ENCODE measurements at regions not wholly inside any gene's neighbourhood (a gene's known extent, or its start where the extent isn't known, plus 50 kb on each side); places are given as distances from the start of the nearest gene placed in this dataset.

GRCh38 chr9:108584860-108585259, 270.9 kb downstream of the ACTL7B start:
- no peak for DNase-seq (ENCODE audit: low read depth)
- no peak overlapping the region for H3K4me3 ChIP-seq (ENCODE audit: low read depth, low read length)

GRCh38 chr9:108582726-108583125, 273.1 kb downstream of the ACTL7B start:
- DNase-seq (ENCODE audit: low read depth): no peak
- no peak overlapping the region for H3K4me3 ChIP-seq (ENCODE audit: low read depth, low read length)

GRCh38 chr9:108579757-108580439, 275.9 kb downstream of the ACTL7B start:
- no peak for DNase-seq (ENCODE audit: low read depth)
- no peak overlapping the region for H3K4me3 ChIP-seq (ENCODE audit: low read depth, low read length)

GRCh38 chr9:108575276-108575675, 280.5 kb downstream of the ACTL7B start:
- DNase-seq (ENCODE audit: low read depth): no peak
- H3K4me3 ChIP-seq (ENCODE audit: low read depth, low read length): no peak overlapping the region

GRCh38 chr9:108569624-108570023, 286.2 kb downstream of the ACTL7B start:
- peak; percentile 29 for DNase-seq (ENCODE audit: low read depth)
- no peak overlapping the region for H3K4me3 ChIP-seq (ENCODE audit: low read depth, low read length)

GRCh38 chr9:108568093-108568492, 287.7 kb downstream of the ACTL7B start:
- H3K4me3 ChIP-seq (ENCODE audit: low read depth, low read length): no peak overlapping the region
- no peak for DNase-seq (ENCODE audit: low read depth)

- no peak for DNase-seq (ENCODE audit: low read depth)
- no peak overlapping the region for H3K4me3 ChIP-seq (ENCODE audit: low read depth, low read length)
These were observed 288.2 kb downstream of the ACTL7B start for GRCh38 chr9:108567571-108567970.

- peak; percentile 58 for DNase-seq (ENCODE audit: low read depth)
- H3K4me3 ChIP-seq (ENCODE audit: low read depth, low read length): no peak overlapping the region
These were observed 290.0 kb downstream of the ACTL7B start for GRCh38 chr9:108565651-108566378.

GRCh38 chr9:108562176-108562575, 293.6 kb downstream of the ACTL7B start:
- no peak overlapping the region for H3K4me3 ChIP-seq (ENCODE audit: low read depth, low read length)
- no peak for DNase-seq (ENCODE audit: low read depth)

GRCh38 chr9:108559432-108559831, 296.4 kb downstream of the ACTL7B start:
- no peak for DNase-seq (ENCODE audit: low read depth)
- H3K4me3 ChIP-seq (ENCODE audit: low read depth, low read length): no peak overlapping the region

- no peak for DNase-seq (ENCODE audit: low read depth)
- H3K4me3 ChIP-seq (ENCODE audit: low read depth, low read length): no peak overlapping the region
These were observed 301.0 kb downstream of the ACTL7B start for GRCh38 chr9:108554831-108555230.

GRCh38 chr9:108553111-108553635, 302.6 kb downstream of the ACTL7B start:
- DNase-seq (ENCODE audit: low read depth): no peak

GRCh38 chr9:108552459-108553040, 303.2 kb downstream of the ACTL7B start:
- H3K4me3 ChIP-seq (ENCODE audit: low read depth, low read length): no peak overlapping the region
- DNase-seq (ENCODE audit: low read depth): no peak

More at GRCh38 chr9:108553111-108553635, 302.6 kb downstream of the ACTL7B start:
- H3K4me3 ChIP-seq (ENCODE audit: low read depth, low read length): no peak overlapping the region

- no peak overlapping the region for H3K4me3 ChIP-seq (ENCODE audit: low read depth, low read length)
- peak; percentile 87 for DNase-seq (ENCODE audit: low read depth)
These were observed 304.6 kb downstream of the ACTL7B start for GRCh38 chr9:108551030-108551841.

- DNase-seq (ENCODE audit: low read depth): no peak
- no peak overlapping the region for H3K4me3 ChIP-seq (ENCODE audit: low read depth, low read length)
These were observed 305.7 kb downstream of the ACTL7B start for GRCh38 chr9:108550106-108550505.

- H3K4me3 ChIP-seq (ENCODE audit: low read depth, low read length): no peak overlapping the region
- no peak for DNase-seq (ENCODE audit: low read depth)
These were observed 306.6 kb downstream of the ACTL7B start for GRCh38 chr9:108549184-108549583.

- DNase-seq (ENCODE audit: low read depth): no peak
- no peak overlapping the region for H3K4me3 ChIP-seq (ENCODE audit: low read depth, low read length)
These were observed 308.2 kb downstream of the ACTL7B start for GRCh38 chr9:108547411-108548135.

GRCh38 chr9:108546215-108546614, 309.6 kb downstream of the ACTL7B start:
- DNase-seq (ENCODE audit: low read depth): no peak

GRCh38 chr9:108545436-108545835, 310.4 kb downstream of the ACTL7B start:
- no peak for DNase-seq (ENCODE audit: low read depth)

More at GRCh38 chr9:108546215-108546614, 309.6 kb downstream of the ACTL7B start:
- H3K4me3 ChIP-seq (ENCODE audit: low read depth, low read length): no peak overlapping the region

More at GRCh38 chr9:108545436-108545835, 310.4 kb downstream of the ACTL7B start:
- H3K4me3 ChIP-seq (ENCODE audit: low read depth, low read length): no peak overlapping the region

All from skeletal muscle cell (primary cell).